GM21381 (cell line): ENCODE measurements at regions not wholly inside any gene's neighbourhood (a gene's known extent, or its start where the extent isn't known, plus 50 kb on each side); places are given as distances from the start of the nearest gene placed in this dataset.

Source experiments
- ATAC-seq: cut with Tn5 transposase; IDR thresholded peaks from one replicate; pipeline ENCODE4 v1.9.1; 2021; ENCODE audit warnings: mild to moderate bottlenecking, moderate library complexity; ENCODE audit not compliant: unreplicated experiment

- ATAC-seq = no peak
Observed at GRCh38 chr2:217421834-217422233, 562.0 kb upstream of the TNP1 start.

GRCh38 chr2:217420854-217421253 lies 561.0 kb upstream of the TNP1 start:
- ATAC-seq = no peak

- no peak for ATAC-seq
Observed at GRCh38 chr2:217419055-217419671, 559.3 kb upstream of the TNP1 start.

- ATAC-seq = no peak
Observed at GRCh38 chr2:217418544-217418943, 558.7 kb upstream of the TNP1 start.

- no peak for ATAC-seq
Observed at GRCh38 chr2:217418090-217418489, 558.2 kb upstream of the TNP1 start.

- no peak for ATAC-seq
Observed at GRCh38 chr2:217417536-217417935, 557.7 kb upstream of the TNP1 start.

- ATAC-seq = peak; percentile 79
Observed at GRCh38 chr2:217415316-217415715, 555.5 kb upstream of the TNP1 start.

- ATAC-seq = no peak
Observed at GRCh38 chr2:217414429-217414828, 554.6 kb upstream of the TNP1 start.

- ATAC-seq = no peak
Observed at GRCh38 chr2:217413193-217413592, 553.3 kb upstream of the TNP1 start.

- no peak for ATAC-seq
Observed at GRCh38 chr2:217412721-217413120, 552.9 kb upstream of the TNP1 start.

- no peak for ATAC-seq
Observed at GRCh38 chr2:217412277-217412676, 552.4 kb upstream of the TNP1 start.

GRCh38 chr2:217410681-217410960 lies 550.8 kb upstream of the TNP1 start:
- no peak for ATAC-seq

- ATAC-seq = no peak
Observed at GRCh38 chr2:217409949-217410680, 550.3 kb upstream of the TNP1 start.

GRCh38 chr2:217407362-217407761 lies 547.5 kb upstream of the TNP1 start:
- ATAC-seq = no peak

GRCh38 chr2:217404236-217404760 lies 544.4 kb upstream of the TNP1 start:
- ATAC-seq = no peak

GRCh38 chr2:217402761-217403383 lies 543.0 kb upstream of the TNP1 start:
- no peak for ATAC-seq

GRCh38 chr2:217402144-217402543 lies 542.3 kb upstream of the TNP1 start:
- ATAC-seq = no peak

GRCh38 chr2:217399291-217399690 lies 539.4 kb upstream of the TNP1 start:
- ATAC-seq = no peak

- ATAC-seq = no peak
Observed at GRCh38 chr2:217398860-217399259, 539.0 kb upstream of the TNP1 start.

- ATAC-seq = no peak
Observed at GRCh38 chr2:217398101-217398500, 538.2 kb upstream of the TNP1 start.

GRCh38 chr2:217396586-217396985 lies 536.7 kb upstream of the TNP1 start:
- ATAC-seq = no peak

GRCh38 chr2:217396165-217396564 lies 536.3 kb upstream of the TNP1 start:
- no peak for ATAC-seq
